GM12891 (cell line): ENCODE measurements at regions not wholly inside any gene's neighbourhood (a gene's known extent, or its start where the extent isn't known, plus 50 kb on each side); places are given as distances from the start of the nearest gene placed in this dataset.

ENCODE experiments used
- DNase-seq: peaks from one replicate; pipeline ENCODE4 v3.0.0; 2011; ENCODE audit warnings: low spot score; ENCODE audit not compliant: insufficient read length
- FAIRE-seq: peaks from 2 replicates; lab custom pipeline; 2011; peaks lifted over from hg19 to GRCh38; lab: Jason Lieb, UNC
- PAX5 ChIP-seq: IDR thresholded peaks from 2 replicates; pipeline ENCODE4 v1.6.1; 2011; ENCODE audit warnings: low read length, moderate library complexity, mild to moderate bottlenecking; ENCODE audit not compliant: insufficient read depth, severe bottlenecking
- POLR2A ChIP-seq: IDR thresholded peaks from 2 replicates; pipeline ENCODE4 v1.6.1; 2011; ENCODE audit warnings: low read depth, low read length, control low read depth
- POLR2AphosphoS5 ChIP-seq: IDR thresholded peaks from 2 replicates; pipeline ENCODE4 v1.6.1; 2011; ENCODE audit warnings: low read depth, low read length, control low read depth
- POU2F2 ChIP-seq: IDR thresholded peaks from 2 replicates; pipeline ENCODE4 v1.6.1; 2011; ENCODE audit warnings: low read depth, mild to moderate bottlenecking, control low read depth, low read length, moderate library complexity
- SPI1 ChIP-seq: IDR thresholded peaks from 2 replicates; pipeline ENCODE4 v1.6.1; 2011; ENCODE audit warnings: low read depth, low read length, control low read depth
- TAF1 ChIP-seq: IDR thresholded peaks from 2 replicates; pipeline ENCODE4 v1.6.1; 2011; ENCODE audit warnings: low read depth, low read length, control low read depth

DNA sequence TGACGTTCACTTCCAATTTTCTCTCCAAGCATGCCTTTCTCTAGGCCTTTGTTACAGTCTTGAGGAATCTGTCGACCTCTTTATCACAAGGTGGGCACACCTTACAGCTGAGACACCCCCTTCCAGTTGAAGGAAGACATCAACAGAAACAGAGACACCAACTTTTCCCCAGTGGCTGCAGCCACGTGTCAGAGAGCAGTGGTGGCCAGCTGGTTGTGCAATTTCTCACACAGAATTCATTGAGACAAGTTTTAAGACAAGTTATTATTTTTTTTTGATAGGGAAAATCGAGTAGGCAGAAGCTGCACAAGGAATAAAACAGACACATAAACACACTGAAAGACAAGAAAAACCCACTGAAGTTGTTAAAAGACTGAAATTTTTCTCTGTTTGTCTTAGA lies 436.7 kb upstream of the MDFIC2 start:
- DNase-seq, result no peak
- no peak for TF ChIP-seq POU2F2
- no peak for FAIRE-seq

DNA sequence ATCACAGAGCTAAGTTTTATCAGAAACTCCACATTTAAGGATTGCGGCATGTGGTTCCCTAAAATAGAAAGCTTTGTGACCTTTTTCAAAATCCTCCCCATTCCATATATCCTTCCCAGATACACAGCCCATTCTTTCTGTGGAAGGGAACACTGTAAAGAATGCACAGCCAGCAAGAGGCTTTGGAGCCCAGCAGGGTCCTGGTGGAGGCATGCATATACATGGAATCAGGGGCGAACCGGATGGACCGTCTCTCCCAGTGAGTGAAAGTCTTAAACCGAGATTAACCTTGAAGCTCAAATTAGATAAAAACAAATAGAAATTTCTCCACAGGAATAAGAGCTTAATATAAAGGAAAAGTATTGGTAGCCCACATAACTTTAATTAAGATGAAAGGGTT lies 436.2 kb upstream of the MDFIC2 start:
- no peak for FAIRE-seq
- no peak for DNase-seq
- TF ChIP-seq POLR2AphosphoS5, result no peak
- no peak for TF ChIP-seq POU2F2
- TF ChIP-seq TAF1, result no peak
- no peak for TF ChIP-seq POLR2A
- TF ChIP-seq PAX5, result no peak
- no peak for TF ChIP-seq SPI1

DNA sequence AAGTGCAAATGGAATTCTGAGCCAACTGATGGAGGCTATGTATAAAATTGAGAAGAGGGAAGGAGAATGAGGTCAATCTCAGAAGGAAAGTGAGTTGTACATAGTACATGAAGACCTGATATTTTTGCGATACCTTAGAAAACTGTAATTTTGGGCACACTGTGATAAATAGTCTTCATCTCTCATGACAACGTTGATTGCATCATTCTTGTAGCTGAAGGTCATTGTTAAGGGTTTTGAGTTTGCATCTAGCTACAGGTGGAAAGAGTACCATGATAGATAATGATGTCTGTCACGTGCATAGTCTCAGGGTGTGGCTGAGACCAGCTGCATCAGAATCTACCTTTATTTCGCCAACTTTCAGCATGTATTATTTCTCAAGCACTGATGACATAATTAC lies 435.4 kb upstream of the MDFIC2 start:
- FAIRE-seq (no peak), DNase-seq (no peak)
- TF ChIP-seq SPI1 (no peak), POLR2A (no peak), POLR2AphosphoS5 (no peak), PAX5 (no peak)

DNA sequence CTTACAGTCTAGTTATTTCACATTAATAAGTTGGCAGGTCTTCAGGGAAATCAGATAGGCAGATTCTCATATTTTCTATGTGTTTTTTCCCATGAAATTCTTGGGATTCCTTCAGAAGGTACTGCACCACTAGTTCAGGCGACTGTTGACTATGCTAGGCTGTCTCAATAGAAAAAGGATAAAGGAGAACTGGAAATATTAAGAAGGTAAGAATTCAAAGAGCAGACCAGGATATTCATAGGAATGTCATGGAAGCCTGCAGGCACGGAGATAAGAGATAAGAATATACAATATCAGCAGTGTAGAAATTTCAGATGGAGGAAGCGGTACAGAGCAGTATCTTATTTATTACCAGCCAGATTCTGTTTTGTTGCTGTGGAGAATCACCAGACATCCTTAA lies 432.1 kb upstream of the MDFIC2 start:
- TF ChIP-seq SPI1, result no peak
- TF ChIP-seq POU2F2, result no peak
- no peak for TF ChIP-seq POLR2A
- TF ChIP-seq TAF1, result no peak
- TF ChIP-seq POLR2AphosphoS5, result no peak
- TF ChIP-seq PAX5, result no peak
- DNase-seq (no peak), FAIRE-seq (no peak)

DNA sequence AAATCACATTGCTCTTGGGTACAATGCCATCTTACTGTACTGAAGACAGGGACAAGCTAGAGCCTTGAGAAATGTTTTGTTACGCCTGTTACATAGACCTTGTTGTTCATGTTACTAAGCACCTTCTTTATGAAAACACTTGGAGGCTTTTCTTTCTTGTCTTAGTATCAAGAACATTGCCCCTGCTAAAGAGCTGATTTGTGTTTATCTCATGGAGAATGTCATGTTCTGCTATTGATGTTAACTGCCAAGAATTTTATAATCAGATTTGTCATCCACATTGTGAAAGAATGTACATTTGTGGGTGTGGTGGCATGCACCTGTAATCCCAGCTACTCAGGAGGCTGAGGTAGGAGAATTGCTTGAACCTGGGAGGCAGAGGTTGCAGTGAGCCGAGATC lies 431.3 kb upstream of the MDFIC2 start:
- FAIRE-seq (no peak), DNase-seq (no peak)
- no peak for TF ChIP-seq POLR2A
- TF ChIP-seq POU2F2, result no peak
- no peak for TF ChIP-seq SPI1
- no peak for TF ChIP-seq TAF1
- TF ChIP-seq POLR2AphosphoS5, result no peak
- no peak for TF ChIP-seq PAX5

DNA sequence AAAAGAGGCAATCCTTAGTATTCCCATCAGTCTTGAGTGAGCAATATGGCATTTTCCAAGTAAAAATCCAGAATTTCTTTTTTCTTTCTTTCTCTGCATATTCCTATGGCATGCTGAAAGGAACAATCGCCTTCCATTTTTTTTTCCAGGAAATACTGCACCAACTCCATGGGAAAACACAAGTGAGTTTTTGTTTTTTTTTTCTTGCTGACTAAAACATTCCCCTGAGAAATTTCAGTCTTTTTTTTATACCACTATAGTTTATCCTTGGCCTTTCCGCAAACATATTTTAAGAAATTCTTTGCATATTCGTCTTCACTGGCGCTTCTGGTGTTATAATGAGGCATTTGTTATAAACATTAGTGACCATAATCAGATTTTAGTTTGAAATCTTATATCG lies 429.6 kb upstream of the MDFIC2 start:
- no peak for FAIRE-seq
- TF ChIP-seq POU2F2, result no peak
- DNase-seq, result no peak

DNA sequence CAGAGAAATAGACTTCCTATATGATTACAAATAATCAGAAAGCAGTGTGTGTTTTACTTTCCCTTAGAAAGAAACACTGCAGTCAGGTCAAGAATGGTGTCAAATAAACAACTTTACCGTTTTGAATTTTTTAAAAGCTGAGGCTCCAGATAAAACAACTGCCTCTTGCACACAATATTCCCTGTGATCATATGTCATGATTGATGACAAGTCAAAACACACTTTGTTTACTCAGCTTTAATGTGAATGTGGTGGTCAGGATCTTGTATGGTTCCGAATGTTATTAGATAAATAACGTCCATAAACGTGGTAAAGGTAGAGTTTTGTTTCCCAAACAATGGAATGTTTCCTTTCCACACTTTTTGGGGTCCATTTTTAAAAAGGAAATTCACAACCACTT lies 428.4 kb upstream of the MDFIC2 start:
- TF ChIP-seq PAX5 (no peak), TAF1 (no peak), POU2F2 (no peak), POLR2AphosphoS5 (no peak), SPI1 (no peak), POLR2A (no peak)
- DNase-seq (no peak), FAIRE-seq (no peak)

DNA sequence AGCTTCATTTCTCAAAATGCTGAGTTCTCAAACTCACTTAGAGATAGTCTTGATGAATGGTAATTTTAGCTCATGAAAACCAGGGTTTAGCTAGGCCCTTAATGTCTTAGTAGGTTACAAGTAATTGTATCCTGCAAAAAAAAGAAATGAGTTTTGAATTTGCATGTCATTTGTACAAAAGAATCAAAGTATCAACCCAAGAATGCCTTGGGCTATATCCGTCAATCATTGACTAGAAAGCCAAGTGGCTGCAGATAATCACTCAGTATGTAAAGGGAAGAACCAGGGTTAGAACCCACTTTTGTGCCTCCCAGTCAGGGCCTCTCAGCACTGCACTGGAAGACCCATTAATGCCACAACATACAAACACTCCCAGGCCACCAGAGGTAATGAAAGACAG lies 427.6 kb upstream of the MDFIC2 start:
- FAIRE-seq (no peak), DNase-seq (no peak)
- TF ChIP-seq SPI1, result no peak
- TF ChIP-seq POLR2A, result no peak
- no peak for TF ChIP-seq POLR2AphosphoS5
- no peak for TF ChIP-seq PAX5

DNA sequence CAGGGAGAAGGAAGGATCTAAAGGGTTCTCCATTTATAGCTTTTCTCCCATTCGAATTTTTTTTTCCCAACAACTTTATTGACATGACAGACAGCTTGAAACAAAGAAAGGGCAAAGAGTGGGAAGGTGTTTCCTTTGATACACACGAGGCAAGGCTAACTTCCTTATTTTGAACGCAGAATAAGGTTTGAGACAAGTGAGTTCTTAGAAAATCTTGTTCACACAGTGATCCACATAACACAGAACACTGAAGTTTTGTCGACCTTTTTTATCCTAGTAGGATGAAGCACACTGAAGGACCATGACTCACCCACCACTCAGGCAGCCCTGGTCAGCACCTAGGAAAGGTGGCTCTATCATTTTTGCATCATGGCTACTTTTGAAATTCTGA lies 425.8 kb upstream of the MDFIC2 start:
- TF ChIP-seq SPI1 (no peak), POLR2AphosphoS5 (no peak), POLR2A (no peak), TAF1 (no peak), PAX5 (no peak), POU2F2 (no peak)
- FAIRE-seq (no peak), DNase-seq (no peak)

DNA sequence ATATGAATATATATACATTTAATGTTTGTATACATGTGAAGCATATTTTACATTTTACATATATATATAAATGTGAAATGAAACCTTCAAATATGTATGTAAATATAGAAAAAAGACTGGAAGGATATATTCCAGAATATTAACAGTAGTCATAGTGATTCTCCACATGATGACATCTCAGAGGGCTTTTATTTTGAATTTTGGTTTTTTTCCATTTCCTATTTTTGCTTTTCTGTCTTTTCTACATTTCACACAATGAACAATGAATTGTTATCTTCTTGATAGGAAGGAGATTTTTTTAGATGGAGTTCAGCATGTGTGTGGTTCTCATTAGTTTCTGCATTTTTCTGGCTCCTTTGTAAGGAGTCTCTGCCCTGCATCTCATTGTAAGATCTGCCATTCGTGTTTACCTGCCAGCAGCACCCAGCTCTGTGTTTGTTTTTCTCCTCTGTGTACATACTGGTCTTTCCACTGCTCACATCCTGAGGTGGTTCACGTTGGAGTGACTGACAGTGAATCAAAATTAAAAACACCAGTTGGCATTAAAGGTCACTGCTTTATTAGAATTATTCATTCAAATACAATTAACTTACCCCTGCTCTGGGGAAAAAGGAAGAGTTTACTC lies 425.3 kb upstream of the MDFIC2 start:
- no peak for DNase-seq
- FAIRE-seq, result no peak
- TF ChIP-seq POLR2AphosphoS5 (no peak), SPI1 (no peak), PAX5 (no peak), POLR2A (no peak), TAF1 (no peak), POU2F2 (no peak)

DNA sequence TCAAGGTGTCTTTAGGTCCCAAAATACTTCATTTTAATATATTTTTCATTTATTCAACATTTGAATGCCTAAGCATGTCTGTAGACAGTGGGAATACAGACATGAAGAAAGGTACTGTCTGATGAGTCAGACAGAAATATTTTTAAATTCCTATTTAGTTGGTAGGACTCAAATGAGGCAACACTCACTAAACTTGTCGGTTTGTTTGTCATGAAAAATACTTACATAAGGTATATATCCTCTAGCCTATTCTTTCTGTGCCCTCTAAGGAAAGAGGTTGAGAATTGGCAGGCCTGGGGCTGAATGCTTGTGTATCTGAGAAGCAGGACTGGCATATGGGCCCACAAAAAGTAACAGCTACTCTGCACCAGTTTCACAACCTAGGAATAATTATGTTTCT lies 423.6 kb upstream of the MDFIC2 start:
- TF ChIP-seq TAF1, result no peak
- TF ChIP-seq POLR2A, result no peak
- no peak for TF ChIP-seq PAX5
- no peak for TF ChIP-seq POLR2AphosphoS5
- TF ChIP-seq POU2F2, result no peak
- no peak for TF ChIP-seq SPI1
- DNase-seq (no peak), FAIRE-seq (no peak)

DNA sequence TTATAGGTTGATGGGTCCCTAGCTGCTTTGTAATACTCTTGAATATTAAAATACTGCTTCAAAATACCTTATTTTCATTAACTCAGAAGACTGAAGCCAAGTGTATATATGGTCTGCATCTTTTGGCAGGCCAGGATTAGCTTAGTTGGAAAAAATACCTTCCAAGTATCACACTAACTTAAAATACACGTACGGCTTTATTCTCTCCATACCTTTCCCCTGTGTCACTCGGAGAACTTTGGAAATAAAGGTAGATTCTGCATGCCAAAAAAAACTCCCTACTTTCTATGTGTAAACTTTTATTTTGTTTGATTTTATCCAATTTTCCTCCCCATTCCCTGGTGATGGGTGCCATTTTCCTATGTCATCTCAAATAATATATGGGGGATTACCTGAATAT lies 422.3 kb upstream of the MDFIC2 start:
- TF ChIP-seq POLR2AphosphoS5 (no peak), POLR2A (no peak), SPI1 (no peak), TAF1 (no peak), POU2F2 (no peak), PAX5 (no peak)
- no peak for DNase-seq
- FAIRE-seq, result no peak
